Left lung (tissue), 4 donors: ENCODE measurements at regions not wholly inside any gene's neighbourhood (a gene's known extent, or its start where the extent isn't known, plus 50 kb on each side); places are given as distances from the start of the nearest gene placed in this dataset.

Source experiments
- ATAC-seq: fragments of 200-7000 bp; cut with Tn5 transposase; one replicate; pipeline ENCODE4 v1.9.1; 2020; ENCODE audit warnings: moderate library complexity
- DNase-seq, 4 donors: peaks; one replicate each; pipeline ENCODE4 v3.0.0-alpha.2; 2013 to 2020
- H3K27ac ChIP-seq, 2 donors: fragments of 200-600 bp; sonication (generic) in 1 of 2; one replicate each; pipeline versions ENCODE4 v1.5.0 to v1.8.0; 2020 to 2021
- H3K27me3 ChIP-seq, 2 donors: fragments of 200-600 bp; sonication (generic) in 1 of 2; one replicate each; pipeline versions ENCODE4 v1.5.0 to v1.8.0; 2020 to 2021
- H3K36me3 ChIP-seq, 2 donors: fragments of 200-600 bp; sonication (generic) in 1 of 2; one replicate each; pipeline versions ENCODE4 v1.5.0 to v1.8.0; 2020 to 2021
- H3K4me1 ChIP-seq, 2 donors: fragments of 200-600 bp; one replicate each; pipeline ENCODE4 v1.8.0; 2021
- H3K4me3 ChIP-seq, 2 donors: fragments of 200-600 bp; sonication (generic) in 1 of 2; one replicate each; pipeline versions ENCODE4 v1.5.0 to v1.8.0; 2020 to 2021; ENCODE audit warnings: mild to moderate bottlenecking in 1 of 2
- H3K9me3 ChIP-seq, 2 donors: fragments of 200-600 bp; sonication (generic) in 1 of 2; one replicate each; pipeline versions ENCODE4 v1.5.0 to v1.8.0; 2020 to 2021
- intact Hi-C, 2 donors: fragments of 100-400 bp; cut with DNase I; formaldehyde crosslinking; loops; one replicate each; pipeline versions ENCODE4 v1.11.2 to v1.14.2; 2022
- TF ChIP-seq, protein P1 (sequence below), 2 donors: fragments of 200-600 bp; sonication (generic) in 1 of 2; IDR thresholded peaks; one replicate each; pipeline versions ENCODE4 v1.5.0 to v1.8.0; 2021; ENCODE audit warnings: antibody characterized with exemption in 2 of 2
- donor health status: DM: no; HTN: yes; CAD: no.
- donor health status: DM: no; HTN: no; CAD: no.

DNA sequence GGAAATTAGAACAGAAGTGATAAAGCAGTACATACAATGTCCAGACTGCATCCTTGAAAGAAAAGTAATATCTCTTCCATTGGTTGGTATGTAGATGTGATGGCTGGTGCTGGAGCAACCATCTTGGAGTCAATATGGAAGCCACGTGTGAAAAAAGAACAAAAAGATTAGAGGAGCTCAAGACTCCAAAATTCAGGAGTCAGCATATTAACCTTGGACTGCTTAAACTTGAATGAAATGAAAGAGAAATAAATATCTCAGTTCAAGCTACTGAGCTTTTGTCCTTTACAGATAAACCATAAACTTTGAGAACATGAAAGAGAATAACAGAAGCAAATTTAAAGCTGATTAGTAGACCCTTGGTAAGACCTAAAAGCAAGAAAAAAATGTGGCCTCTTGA is 197.9 kb downstream of the HS3ST3B1 start:
- intact Hi-C loops = no loop called here
- DNase-seq (no peak), ATAC-seq (no peak)
- H3K4me1 ChIP-seq = no peaks in the 10 kb centered on the region
- no peak overlapping the region for H3K27ac ChIP-seq
- no peaks in the 10 kb centered on the region for H3K9me3 ChIP-seq
- TF ChIP-seq, protein P1, sequence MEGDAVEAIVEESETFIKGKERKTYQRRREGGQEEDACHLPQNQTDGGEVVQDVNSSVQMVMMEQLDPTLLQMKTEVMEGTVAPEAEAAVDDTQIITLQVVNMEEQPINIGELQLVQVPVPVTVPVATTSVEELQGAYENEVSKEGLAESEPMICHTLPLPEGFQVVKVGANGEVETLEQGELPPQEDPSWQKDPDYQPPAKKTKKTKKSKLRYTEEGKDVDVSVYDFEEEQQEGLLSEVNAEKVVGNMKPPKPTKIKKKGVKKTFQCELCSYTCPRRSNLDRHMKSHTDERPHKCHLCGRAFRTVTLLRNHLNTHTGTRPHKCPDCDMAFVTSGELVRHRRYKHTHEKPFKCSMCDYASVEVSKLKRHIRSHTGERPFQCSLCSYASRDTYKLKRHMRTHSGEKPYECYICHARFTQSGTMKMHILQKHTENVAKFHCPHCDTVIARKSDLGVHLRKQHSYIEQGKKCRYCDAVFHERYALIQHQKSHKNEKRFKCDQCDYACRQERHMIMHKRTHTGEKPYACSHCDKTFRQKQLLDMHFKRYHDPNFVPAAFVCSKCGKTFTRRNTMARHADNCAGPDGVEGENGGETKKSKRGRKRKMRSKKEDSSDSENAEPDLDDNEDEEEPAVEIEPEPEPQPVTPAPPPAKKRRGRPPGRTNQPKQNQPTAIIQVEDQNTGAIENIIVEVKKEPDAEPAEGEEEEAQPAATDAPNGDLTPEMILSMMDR (IDR thresholded peaks at IDR 0.05) = no peak
- H3K36me3 ChIP-seq = no peaks in the 10 kb centered on the region
- H3K27me3 ChIP-seq = no peaks in the 10 kb centered on the region
- no peak overlapping the region for H3K4me3 ChIP-seq

DNA sequence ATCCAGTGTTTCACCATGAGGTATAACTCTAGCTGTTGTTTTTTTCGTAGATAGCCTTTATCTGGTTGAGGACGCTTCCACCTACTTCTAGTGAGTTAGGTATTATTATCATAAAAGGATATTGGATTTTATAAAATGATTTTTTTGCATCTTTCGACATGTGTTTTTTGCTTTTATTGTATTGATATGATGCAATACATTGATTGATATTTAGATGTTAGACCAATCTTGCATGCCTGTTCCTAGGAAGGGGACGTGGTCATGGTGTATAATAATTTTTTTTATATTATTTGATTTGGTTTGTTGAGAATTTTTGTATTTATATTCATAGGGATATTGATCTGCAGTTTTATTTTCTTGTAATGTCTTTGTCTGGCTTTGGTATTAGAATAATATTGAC is 193.3 kb downstream of the HS3ST3B1 start:
- ATAC-seq = no peak
- Histone ChIP-seq H3K4me1 (no peaks in the 10 kb centered on the region), H3K4me3 (no peak overlapping the region), H3K9me3 (no peaks in the 10 kb centered on the region), H3K36me3 (no peaks in the 10 kb centered on the region), H3K27ac (no peak overlapping the region), H3K27me3 (no peaks in the 10 kb centered on the region)
- intact Hi-C loops = no loop called here
- TF ChIP-seq, protein P1 (IDR thresholded peaks at IDR 0.05) = no peak
- DNase-seq = no peak

- Histone ChIP-seq H3K27me3 (no peaks in the 10 kb centered on the region), H3K36me3 (no peaks in the 10 kb centered on the region), H3K4me1 (no peaks in the 10 kb centered on the region), H3K9me3 (no peaks in the 10 kb centered on the region), H3K27ac (no peak overlapping the region), H3K4me3 (no peak overlapping the region)
- intact Hi-C loops = no loop called here
- TF ChIP-seq, protein P1 (IDR thresholded peaks at IDR 0.05) = no peak
- no peak for ATAC-seq
- no peak for DNase-seq
These were observed 189.1 kb downstream of the HS3ST3B1 start for GRCh38 chr17:14489986-14490385.

DNA sequence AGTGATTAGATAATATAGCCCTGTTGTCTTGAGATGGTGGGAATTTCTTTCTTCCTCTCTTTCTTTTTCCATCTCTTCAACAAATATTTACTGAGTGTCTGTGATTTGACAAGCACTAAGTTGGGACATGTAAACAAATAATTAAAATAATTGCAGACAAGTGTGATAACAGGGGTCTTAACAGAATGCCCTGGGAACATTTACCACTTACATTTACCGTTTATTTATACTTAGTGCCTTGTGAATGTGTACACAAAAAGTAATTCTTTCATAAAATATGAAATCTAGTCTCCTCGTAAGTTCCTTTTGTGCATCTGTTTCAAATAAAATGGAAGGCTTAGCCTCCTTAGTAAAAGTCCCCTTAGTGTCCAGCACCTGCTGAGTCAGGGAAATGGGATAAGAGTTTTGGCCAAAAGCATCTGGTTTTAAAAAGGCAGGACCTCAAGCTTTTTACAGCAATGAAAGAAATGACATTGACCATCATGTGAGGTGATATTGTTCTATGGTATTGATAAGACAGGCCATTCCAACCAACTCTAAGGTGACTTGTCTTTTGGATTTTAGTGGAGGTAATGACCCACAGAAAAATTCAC is 188.2 kb downstream of the HS3ST3B1 start:
- intact Hi-C loops = no loop called here
- Histone ChIP-seq H3K4me1 (no peaks in the 10 kb centered on the region), H3K4me3 (no peak overlapping the region), H3K27ac (no peak overlapping the region), H3K36me3 (no peaks in the 10 kb centered on the region), H3K9me3 (no peaks in the 10 kb centered on the region), H3K27me3 (no peaks in the 10 kb centered on the region)
- DNase-seq = no peak
- no peak for ATAC-seq
- TF ChIP-seq, protein P1 (IDR thresholded peaks at IDR 0.05) = no peak

GRCh38 chr17:14487068-14487467 is 186.2 kb downstream of the HS3ST3B1 start:
- H3K4me1 ChIP-seq = no peaks in the 10 kb centered on the region
- H3K9me3 ChIP-seq = no peaks in the 10 kb centered on the region
- TF ChIP-seq, protein P1 (IDR thresholded peaks at IDR 0.05) = no peak
- no peak for ATAC-seq
- no peaks in the 10 kb centered on the region for H3K36me3 ChIP-seq
- H3K27me3 ChIP-seq = no peaks in the 10 kb centered on the region
- H3K4me3 ChIP-seq = no peak overlapping the region
- H3K27ac ChIP-seq = no peak overlapping the region
- intact Hi-C loops = no loop called here
- no peak for DNase-seq
